Uterus (tissue), 2 donors: ENCODE measurements at regions not wholly inside any gene's neighbourhood (a gene's known extent, or its start where the extent isn't known, plus 50 kb on each side); places are given as distances from the start of the nearest gene placed in this dataset.

Source experiments
- POLR2A ChIP-seq, 2 donors: fragments of 450-650 bp; IDR thresholded peaks; one replicate each; pipeline ENCODE4 v1.6.1; 2016; ENCODE audit warnings: antibody characterized with exemption in 2 of 2, mild to moderate bottlenecking in 1 of 2, moderate library complexity in 1 of 2
- TF ChIP-seq, protein P1 (sequence below), 4 experiments: fragments of 200-600 bp in 2 of 4; fragments of 450-650 bp in 2 of 4; sonication (generic) in 2 of 4; IDR thresholded peaks; one replicate each; pipeline ENCODE4 v1.5.1; 2016 to 2019; ENCODE audit warnings: antibody characterized with exemption in 4 of 4, mild to moderate bottlenecking in 2 of 4, moderate library complexity in 1 of 4

DNA sequence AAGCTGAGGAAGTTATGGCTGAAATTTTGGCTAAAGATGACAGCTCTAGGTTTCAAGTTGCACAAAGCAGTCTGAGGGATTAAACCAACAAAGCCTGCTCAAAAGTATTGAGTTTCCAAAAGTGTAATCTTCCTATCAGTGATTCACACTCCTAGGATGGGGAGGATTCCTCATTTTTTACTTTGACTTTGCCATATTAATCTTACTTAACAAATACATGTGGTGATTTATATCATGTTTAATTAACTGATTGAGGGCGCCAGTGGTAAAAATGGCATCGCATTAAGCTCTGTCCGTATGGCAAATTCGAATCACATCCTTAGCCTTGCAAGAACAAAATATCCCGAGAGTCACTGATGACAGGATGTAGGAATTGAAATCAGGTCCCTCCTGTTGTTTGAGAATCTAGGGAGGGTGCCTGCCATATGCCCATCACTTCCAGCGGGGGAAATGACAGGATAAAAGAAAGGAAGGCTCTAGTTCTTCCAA, 78.1 kb upstream of the ETAA1 start:
- TF ChIP-seq, protein P1, sequence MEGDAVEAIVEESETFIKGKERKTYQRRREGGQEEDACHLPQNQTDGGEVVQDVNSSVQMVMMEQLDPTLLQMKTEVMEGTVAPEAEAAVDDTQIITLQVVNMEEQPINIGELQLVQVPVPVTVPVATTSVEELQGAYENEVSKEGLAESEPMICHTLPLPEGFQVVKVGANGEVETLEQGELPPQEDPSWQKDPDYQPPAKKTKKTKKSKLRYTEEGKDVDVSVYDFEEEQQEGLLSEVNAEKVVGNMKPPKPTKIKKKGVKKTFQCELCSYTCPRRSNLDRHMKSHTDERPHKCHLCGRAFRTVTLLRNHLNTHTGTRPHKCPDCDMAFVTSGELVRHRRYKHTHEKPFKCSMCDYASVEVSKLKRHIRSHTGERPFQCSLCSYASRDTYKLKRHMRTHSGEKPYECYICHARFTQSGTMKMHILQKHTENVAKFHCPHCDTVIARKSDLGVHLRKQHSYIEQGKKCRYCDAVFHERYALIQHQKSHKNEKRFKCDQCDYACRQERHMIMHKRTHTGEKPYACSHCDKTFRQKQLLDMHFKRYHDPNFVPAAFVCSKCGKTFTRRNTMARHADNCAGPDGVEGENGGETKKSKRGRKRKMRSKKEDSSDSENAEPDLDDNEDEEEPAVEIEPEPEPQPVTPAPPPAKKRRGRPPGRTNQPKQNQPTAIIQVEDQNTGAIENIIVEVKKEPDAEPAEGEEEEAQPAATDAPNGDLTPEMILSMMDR (IDR thresholded peaks at IDR 0.05) = no peak
- TF ChIP-seq POLR2A (IDR thresholded peaks at IDR 0.05) = no peak
